NOMO-1 (cell line): ENCODE measurements at regions not wholly inside any gene's neighbourhood (a gene's known extent, or its start where the extent isn't known, plus 50 kb on each side); places are given as distances from the start of the nearest gene placed in this dataset.

ENCODE experiments used
- DNase-seq, 2 experiments: peaks; one replicate each; lab custom pipeline; 2025; ENCODE audit not compliant: unreplicated experiment in 2 of 2; lab: John Stamatoyannopoulos, UW

GRCh38 chr16:6482696-6483468 is 849.8 kb upstream of the RBFOX1 start:
- DNase-seq: no peak

- no peak for DNase-seq
These were observed 850.8 kb upstream of the RBFOX1 start for GRCh38 chr16:6481894-6482293.

GRCh38 chr16:6453742-6454141 is 878.9 kb upstream of the RBFOX1 start:
- DNase-seq: no peak

GRCh38 chr16:6447021-6447790 is 885.4 kb upstream of the RBFOX1 start:
- DNase-seq: no peak

- no peak for DNase-seq
These were observed 886.3 kb upstream of the RBFOX1 start for GRCh38 chr16:6446370-6446769.

GRCh38 chr16:6439129-6439528 is 893.5 kb upstream of the RBFOX1 start:
- DNase-seq: no peak

GRCh38 chr16:6428861-6429260 is 903.8 kb upstream of the RBFOX1 start:
- no peak for DNase-seq

GRCh38 chr16:6427621-6428020 is 905.0 kb upstream of the RBFOX1 start:
- no peak for DNase-seq

GRCh38 chr16:6407596-6407995 is 925.0 kb upstream of the RBFOX1 start:
- DNase-seq: no peak

GRCh38 chr16:6406028-6406427 is 926.6 kb upstream of the RBFOX1 start:
- no peak for DNase-seq

- DNase-seq: no peak
These were observed 949.7 kb upstream of the RBFOX1 start for GRCh38 chr16:6382924-6383459.

GRCh38 chr16:6381896-6382295 is 950.7 kb upstream of the RBFOX1 start:
- no peak for DNase-seq

- DNase-seq: no peak
These were observed 954.7 kb upstream of the RBFOX1 start for GRCh38 chr16:6377956-6378355.

- DNase-seq: no peak
These were observed 957.1 kb upstream of the RBFOX1 start for GRCh38 chr16:6375465-6376075.

GRCh38 chr16:6374821-6375220 is 957.8 kb upstream of the RBFOX1 start:
- DNase-seq: no peak

- DNase-seq: no peak
These were observed 967.8 kb upstream of the RBFOX1 start for GRCh38 chr16:6364846-6365245.

GRCh38 chr16:6363896-6364607 is 968.6 kb upstream of the RBFOX1 start:
- no peak for DNase-seq

- no peak for DNase-seq
These were observed 969.2 kb upstream of the RBFOX1 start for GRCh38 chr16:6363396-6363795.

- no peak for DNase-seq
These were observed 970.3 kb upstream of the RBFOX1 start for GRCh38 chr16:6362321-6362720.

- DNase-seq: no peak
These were observed 972.0 kb upstream of the RBFOX1 start for GRCh38 chr16:6360641-6361040.

GRCh38 chr16:6356911-6357310 is 975.7 kb upstream of the RBFOX1 start:
- DNase-seq: no peak
